ENCODE measurements at regions not wholly inside any gene's neighbourhood (a gene's known extent, or its start where the extent isn't known, plus 50 kb on each side); places are given as distances from the start of the nearest gene placed in this dataset.
"Not testable (repeated sequence)": the region's sequence is repeated elsewhere in the genome, so short reads cannot be mapped to it uniquely, and the experiment has no call there.

DNA sequence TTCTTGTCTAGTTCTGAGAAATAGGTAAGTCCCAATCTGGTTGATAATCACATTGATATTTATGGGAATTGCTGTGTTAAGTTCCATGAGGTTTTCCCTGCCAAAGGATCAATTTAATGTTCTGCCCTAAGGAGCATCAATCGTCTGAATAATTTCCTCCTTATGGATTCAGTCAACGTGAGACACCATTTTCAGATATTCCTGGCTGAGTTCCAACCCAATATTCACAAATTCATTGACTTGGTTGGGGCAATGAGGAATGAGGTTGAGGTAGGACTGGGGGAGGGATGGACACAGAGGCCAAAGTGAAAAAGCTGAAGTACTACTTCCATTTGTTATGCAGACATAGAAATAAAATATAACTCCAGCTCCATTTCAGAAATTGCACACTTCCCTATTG, 99.1 kb downstream of the ZNF622 start:
- POLR2A ChIA-PET, result no interaction called here
- no peak overlapping the region for H3K27ac Mint-ChIP-seq

DNA sequence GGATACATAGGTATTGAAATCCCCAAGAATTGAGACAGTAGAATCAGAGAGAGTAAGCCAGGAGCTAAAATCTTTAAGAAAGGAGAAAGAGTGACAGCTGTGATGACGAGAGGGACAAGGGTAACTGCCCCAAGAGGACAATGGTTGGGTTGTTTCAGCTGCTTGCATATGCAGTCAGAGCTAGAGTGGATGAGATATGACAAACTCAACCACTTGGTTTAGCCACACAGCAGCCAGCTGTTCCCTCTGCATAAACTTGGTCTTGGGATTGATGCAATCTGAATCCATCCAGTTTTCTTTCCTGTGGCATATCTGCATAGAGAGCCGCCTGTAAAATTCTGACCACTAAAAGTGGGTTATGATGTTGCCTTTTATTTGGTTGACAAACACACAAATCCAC, 100.7 kb downstream of the ZNF622 start:
- intact Hi-C loops (cut with micrococcal nuclease), result no loop called here
- TF ChIP-seq, protein P1, sequence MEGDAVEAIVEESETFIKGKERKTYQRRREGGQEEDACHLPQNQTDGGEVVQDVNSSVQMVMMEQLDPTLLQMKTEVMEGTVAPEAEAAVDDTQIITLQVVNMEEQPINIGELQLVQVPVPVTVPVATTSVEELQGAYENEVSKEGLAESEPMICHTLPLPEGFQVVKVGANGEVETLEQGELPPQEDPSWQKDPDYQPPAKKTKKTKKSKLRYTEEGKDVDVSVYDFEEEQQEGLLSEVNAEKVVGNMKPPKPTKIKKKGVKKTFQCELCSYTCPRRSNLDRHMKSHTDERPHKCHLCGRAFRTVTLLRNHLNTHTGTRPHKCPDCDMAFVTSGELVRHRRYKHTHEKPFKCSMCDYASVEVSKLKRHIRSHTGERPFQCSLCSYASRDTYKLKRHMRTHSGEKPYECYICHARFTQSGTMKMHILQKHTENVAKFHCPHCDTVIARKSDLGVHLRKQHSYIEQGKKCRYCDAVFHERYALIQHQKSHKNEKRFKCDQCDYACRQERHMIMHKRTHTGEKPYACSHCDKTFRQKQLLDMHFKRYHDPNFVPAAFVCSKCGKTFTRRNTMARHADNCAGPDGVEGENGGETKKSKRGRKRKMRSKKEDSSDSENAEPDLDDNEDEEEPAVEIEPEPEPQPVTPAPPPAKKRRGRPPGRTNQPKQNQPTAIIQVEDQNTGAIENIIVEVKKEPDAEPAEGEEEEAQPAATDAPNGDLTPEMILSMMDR (IDR thresholded peaks at IDR 0.05), result no peak
- Mint-ChIP-seq H3K27me3 (no peaks in the 10 kb centered on the region), H3K27ac (no peak overlapping the region), H3K9me3 (no peaks in the 10 kb centered on the region), H3K4me3 (no peak overlapping the region), H3K4me1 (no peaks in the 10 kb centered on the region), H3K36me3 (ENCODE audit: low read depth) (no peaks in the 10 kb centered on the region)
- ChIA-PET POLR2A (no interaction called here), CTCF (no interaction called here)
- ATAC-seq (ENCODE audit: low read depth) (no peak), DNase-seq (no peak)

More for the DNA sequence above, 99.1 kb downstream of the ZNF622 start:
- CTCF ChIA-PET, result no interaction called here
- Mint-ChIP-seq H3K36me3 (ENCODE audit: low read depth) (no peaks in the 10 kb centered on the region), H3K9me3 (peaks cover 3% of the 10 kb centered on the region), H3K27me3 (no peaks in the 10 kb centered on the region), H3K4me1 (no peaks in the 10 kb centered on the region), H3K4me3 (no peak overlapping the region)
- TF ChIP-seq, protein P1 (IDR thresholded peaks at IDR 0.05), result no peak
- ATAC-seq (ENCODE audit: low read depth) (no peak), DNase-seq (no peak)
- intact Hi-C loops (cut with micrococcal nuclease), result no loop called here

DNA sequence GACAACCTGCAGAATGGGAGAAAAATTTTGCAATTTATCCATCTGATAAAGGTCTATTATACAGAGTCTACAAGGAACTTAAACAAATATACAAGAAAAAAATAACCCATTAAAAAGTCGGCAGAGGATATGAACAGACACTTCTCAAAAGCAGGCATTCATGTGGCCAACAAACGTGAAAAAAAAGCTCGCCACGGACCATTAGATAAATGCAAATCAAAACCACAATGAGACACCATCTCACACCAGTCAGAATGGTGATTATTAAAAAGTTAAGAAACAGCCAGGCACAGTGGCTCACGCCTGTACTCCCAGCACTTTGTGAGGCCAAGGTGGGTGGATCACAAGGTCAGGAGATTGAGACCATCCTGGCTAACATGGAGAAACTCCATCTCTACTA, 112.2 kb downstream of the ZNF622 start:
- H3K4me3 Mint-ChIP-seq; H3K4me1 Mint-ChIP-seq; H3K27ac Mint-ChIP-seq; H3K9me3 Mint-ChIP-seq; H3K36me3 Mint-ChIP-seq (ENCODE audit: low read depth); CTCF ChIA-PET; DNase-seq; intact Hi-C loops (cut with micrococcal nuclease); H3K27me3 Mint-ChIP-seq; ATAC-seq (ENCODE audit: low read depth): not testable (repeated sequence)
- POLR2A ChIA-PET, result interaction anchor here (0.6 kb wide), 1 partner anchor 65 kb away, joined by 3 read pairs; no protein-coding TSS in a partner anchor

DNA sequence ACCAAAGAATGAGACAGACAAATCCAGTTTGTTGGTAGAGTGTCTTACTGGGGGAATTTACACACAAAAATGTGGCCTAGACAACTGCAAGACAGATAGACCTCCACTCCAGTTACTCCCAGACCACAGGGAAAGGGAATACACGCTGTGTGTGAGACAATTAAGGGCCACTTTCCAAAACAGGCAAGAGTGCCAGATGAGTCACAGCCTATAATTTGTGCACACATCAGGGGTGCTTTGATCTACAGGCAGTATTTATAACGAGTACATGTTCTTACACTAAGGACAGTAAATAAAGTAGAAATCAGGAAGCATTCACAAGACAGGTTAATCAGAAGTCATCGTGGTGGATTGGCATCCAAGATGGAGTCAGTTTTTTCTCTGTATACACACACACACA, 114.8 kb downstream of the ZNF622 start:
- ATAC-seq (ENCODE audit: low read depth), result no peak
- DNase-seq, result no peak
- Mint-ChIP-seq H3K27me3 (no peaks in the 10 kb centered on the region), H3K4me3 (no peak overlapping the region), H3K9me3 (peaks cover 3% of the 10 kb centered on the region), H3K27ac (no peak overlapping the region), H3K36me3 (ENCODE audit: low read depth) (no peaks in the 10 kb centered on the region), H3K4me1 (no peaks in the 10 kb centered on the region)
- ChIA-PET POLR2A (no interaction called here), CTCF (no interaction called here)
- TF ChIP-seq, protein P1 (IDR thresholded peaks at IDR 0.05), result no peak
- intact Hi-C loops (cut with micrococcal nuclease), result no loop called here

DNA sequence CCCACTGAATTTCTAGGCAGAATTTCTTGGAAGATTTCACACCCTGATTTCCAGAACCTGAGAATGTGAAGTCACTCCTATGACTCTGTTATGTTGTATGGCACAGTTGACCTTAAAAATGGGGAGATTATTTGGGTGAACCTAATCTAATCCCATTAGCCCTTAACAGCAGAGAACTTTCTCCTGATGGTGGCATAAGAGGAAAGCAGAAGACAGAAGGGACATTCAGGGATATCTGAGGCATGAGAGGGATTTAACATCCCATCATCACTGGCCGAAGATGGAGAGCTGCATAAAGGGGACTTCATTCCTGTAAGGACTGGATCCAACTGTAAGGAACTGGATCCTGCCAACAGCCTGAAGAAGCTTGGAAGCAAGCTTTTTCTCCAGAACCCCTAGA, 119.2 kb downstream of the ZNF622 start:
- Mint-ChIP-seq H3K27me3 (no peaks in the 10 kb centered on the region), H3K4me1 (no peaks in the 10 kb centered on the region), H3K27ac (no peak overlapping the region), H3K4me3 (no peak overlapping the region), H3K9me3 (no peaks in the 10 kb centered on the region), H3K36me3 (ENCODE audit: low read depth) (no peaks in the 10 kb centered on the region)
- no peak for DNase-seq
- no peak for ATAC-seq (ENCODE audit: low read depth)
- intact Hi-C loops (cut with micrococcal nuclease), result no loop called here
- TF ChIP-seq, protein P1 (IDR thresholded peaks at IDR 0.05), result no peak
- CTCF ChIA-PET, result no interaction called here
- POLR2A ChIA-PET, result no interaction called here

DNA sequence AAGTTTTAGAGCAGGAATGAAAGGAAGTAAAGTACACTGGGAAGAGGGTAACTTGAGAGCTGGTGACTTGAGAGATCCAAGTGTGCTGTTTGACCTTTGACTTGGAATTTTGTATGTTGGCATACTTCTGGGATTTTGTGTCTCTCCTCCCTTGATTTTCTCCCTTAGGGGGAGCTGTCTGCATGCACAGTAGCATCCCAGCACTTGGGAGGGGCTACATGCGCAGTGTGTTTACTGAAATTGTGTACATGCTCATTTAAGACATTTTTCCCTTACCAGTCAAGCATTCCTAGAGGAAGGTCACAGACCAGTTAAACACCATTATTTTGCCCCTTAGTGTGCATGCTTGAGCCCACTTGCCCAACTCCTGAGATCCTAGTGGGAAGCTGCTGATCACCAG, 120.1 kb downstream of the ZNF622 start:
- intact Hi-C loops (cut with micrococcal nuclease), result no loop called here
- CTCF ChIA-PET, result no interaction called here

More for the DNA sequence above, 120.1 kb downstream of the ZNF622 start:
- Mint-ChIP-seq H3K27ac (no peak overlapping the region), H3K9me3 (no peaks in the 10 kb centered on the region), H3K36me3 (ENCODE audit: low read depth) (no peaks in the 10 kb centered on the region), H3K4me3 (no peak overlapping the region), H3K4me1 (no peaks in the 10 kb centered on the region), H3K27me3 (no peaks in the 10 kb centered on the region)
- ATAC-seq (ENCODE audit: low read depth) (no peak), DNase-seq (no peak)
- TF ChIP-seq, protein P1 (IDR thresholded peaks at IDR 0.05), result no peak
- POLR2A ChIA-PET, result no interaction called here

Data from activated B cell treated with CpG ODN at 0.5 μM for 24 hours (primary cell).